Glomerular endothelial cell (primary cell): ENCODE measurements at regions not wholly inside any gene's neighbourhood (a gene's known extent, or its start where the extent isn't known, plus 50 kb on each side); places are given as distances from the start of the nearest gene placed in this dataset.
"Not testable (repeated sequence)": the region's sequence is repeated elsewhere in the genome, so short reads cannot be mapped to it uniquely, and the experiment has no call there.

Experiments used
- DNase-seq: peaks from one replicate; pipeline ENCODE4 v3.0.0-alpha.2; 2011; ENCODE audit warnings: low read depth, low spot score; ENCODE audit errors: extremely low read depth

DNA sequence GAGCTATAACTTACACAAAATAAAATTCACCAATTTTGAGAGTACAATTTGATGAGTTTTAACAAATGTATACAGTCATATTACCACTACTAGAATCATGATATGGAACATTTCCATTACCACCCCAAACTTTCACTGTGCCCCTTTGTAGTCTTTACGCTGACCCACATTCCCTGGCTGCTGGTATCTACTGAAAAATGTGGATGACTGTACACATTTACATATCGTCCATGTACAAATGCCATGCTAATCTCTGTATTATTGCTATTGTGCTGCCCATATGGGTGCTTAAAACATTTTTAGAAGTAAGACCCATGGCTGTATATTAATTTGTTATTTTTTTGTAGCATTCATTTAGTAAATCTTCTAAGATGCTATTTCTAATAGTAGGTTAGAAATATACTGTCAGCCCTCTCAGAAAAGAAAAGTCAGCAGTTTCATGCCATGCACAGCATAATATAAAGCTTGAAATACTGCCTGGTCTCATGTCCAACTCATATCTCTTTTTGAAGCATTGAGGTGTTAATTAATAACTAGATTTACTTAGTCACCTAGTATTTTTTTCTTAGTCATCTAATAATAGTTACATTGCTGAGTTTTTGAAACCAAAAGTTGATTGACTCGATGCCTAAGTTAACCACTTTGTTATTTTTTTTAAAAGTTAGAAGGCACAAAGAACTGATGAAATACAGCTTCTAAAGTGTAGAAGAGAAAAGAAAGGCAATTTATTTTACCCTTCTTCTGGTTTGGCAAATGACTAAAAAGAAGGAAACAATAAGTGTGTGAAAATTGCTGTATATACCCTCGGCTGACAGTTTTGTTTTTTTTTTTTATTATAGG is 188.3 kb upstream of the MEF2C start:
- DNase-seq, result no peak

DNA sequence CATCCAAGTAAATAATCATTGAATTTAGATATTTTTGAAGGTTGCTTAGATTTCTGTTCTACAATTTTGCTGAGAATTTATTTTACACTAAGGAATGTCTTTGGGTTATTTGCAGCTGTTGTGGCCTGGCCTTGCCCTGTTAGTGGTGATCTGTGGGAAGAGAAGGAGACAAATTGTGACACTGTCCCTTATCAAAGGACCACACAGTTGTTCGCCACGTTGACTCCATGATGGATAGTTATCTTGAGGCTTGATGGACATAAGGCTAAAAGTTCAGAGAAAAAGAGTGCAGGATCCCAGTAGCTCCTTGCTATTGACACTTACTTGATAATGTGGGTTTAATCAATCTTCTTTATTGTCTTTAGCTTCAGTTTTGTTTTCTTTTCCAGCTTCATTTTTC is 186.6 kb upstream of the MEF2C start:
- no peak for DNase-seq

DNA sequence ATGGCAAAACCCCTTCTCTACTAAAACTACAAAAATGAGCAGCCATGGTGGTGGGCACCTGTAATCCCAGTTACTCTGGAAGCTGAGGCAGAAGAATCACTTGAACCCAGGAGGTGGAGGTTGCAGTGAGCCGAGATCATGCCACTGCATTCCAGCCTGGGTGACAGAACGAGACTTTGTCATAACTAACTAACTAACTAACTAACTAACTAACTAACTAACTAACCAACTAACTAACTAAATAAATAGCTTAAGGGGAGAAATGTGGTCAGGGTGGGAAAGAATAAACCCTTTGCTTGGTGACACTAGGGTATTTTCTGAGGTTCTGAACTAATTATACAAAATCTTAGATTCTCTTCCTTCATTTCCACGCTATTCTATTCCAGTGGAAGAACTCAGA is 184.4 kb upstream of the MEF2C start:
- DNase-seq, result no peak

DNA sequence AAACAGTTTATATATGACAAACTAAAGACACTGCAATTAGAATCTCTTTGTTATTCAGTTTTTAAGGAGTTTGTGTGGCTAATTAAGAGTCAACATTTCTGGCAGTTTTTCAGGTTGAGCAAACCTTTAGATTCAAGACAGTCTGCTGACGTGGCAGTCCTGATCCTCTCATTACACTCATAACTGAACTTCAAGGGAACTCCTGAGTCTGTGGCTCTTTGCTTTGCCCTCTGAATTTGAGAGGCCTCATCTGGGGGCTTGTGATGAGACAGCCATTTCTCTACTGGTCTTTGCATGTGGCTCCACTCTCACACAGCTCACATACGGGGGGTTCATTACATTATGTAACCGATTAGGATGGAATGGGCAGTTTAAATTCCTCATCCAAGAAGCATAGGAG is 182.9 kb upstream of the MEF2C start:
- DNase-seq, result no peak

DNA sequence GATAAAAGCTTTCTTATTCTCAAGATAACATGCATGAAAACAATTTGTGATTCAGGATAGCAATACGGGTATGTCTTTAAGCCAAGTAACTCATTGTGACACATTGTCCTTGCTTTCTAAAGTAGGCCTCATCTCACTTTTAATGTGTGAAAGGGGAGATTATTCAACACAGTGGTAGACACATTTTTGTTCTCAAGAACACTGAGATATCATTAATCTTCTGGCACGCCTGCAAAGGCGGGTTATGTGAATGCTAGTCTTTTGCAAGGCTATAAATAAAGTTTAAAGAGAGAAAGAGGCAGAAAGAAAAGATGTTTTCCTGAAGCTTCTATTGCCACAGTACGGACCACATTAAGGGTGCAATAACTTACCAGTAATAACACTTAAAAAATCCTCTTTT is 181.8 kb upstream of the MEF2C start:
- DNase-seq, result no peak

DNA sequence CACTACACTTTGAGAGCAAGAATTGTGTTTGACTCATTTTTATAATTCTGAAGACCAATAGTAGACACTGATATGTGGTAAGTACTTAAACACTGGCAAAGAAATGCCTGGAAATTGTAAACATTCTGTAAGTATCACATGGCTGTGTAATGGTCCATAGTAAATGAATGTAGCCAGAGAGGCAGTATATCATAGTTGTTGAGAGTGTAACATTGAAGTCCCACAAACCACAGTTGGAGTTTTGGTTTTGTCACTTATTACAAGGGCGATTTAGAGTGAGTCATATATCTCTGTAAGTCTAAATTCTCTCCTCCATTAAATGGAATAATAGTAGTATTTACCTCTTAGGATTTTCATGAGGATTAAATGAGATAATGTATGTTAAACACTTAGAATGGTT is 181.1 kb upstream of the MEF2C start:
- DNase-seq, result no peak

DNA sequence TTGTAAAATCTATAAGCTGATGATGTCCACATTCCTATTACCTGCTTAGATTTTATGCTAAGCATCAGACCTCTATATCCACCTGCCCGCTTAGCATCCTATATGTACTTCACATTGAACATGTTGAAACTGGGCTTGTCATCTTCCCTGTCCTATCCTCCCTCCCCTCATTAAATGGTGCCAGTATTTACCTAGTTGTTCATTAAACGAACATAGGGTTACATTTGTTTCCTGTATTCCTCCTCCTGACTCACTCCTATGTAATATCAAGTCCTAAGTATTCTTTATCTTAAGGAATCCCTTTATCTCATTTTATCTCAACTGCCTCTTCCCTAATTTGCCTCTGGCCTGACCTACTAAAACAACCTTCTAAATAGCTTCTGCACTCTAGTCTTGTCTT is 177.8 kb upstream of the MEF2C start:
- no peak for DNase-seq

DNA sequence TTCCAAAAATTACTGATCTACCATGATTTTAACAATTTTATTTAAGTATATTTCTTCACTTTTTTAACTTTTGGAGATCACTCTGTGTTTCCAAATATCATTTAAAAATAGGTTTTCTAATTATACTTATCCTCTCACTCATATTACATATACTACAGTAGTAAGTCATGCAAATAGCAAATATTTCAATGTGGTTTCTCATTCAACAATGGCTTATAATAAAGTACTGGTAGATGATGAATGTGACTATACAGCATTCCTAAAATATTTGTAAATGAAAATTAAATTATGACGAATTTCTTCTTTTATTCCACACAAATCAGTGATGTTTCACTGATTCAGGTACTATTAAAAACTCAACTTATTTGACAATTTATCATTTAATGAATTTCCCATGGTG is 176.3 kb upstream of the MEF2C start:
- DNase-seq, result no peak

DNA sequence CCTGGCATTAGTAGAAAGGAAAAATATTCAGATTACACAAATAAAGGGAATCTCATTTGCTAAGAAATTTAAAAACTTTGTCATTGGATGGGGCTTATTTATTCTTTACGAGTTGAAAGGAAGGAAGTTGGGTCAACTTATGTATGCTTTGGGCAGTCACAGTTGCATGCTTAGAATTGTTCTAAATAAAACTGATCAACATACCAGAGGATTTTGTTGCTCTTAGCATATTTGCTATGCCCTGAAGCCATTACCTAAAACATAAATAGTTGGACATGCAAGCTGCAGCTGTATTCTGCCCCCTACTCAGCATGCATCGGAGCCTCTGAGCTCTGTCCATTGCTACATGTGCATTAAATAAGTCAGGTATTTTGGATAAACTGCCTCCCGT is 172.7 kb upstream of the MEF2C start:
- DNase-seq, result no peak

DNA sequence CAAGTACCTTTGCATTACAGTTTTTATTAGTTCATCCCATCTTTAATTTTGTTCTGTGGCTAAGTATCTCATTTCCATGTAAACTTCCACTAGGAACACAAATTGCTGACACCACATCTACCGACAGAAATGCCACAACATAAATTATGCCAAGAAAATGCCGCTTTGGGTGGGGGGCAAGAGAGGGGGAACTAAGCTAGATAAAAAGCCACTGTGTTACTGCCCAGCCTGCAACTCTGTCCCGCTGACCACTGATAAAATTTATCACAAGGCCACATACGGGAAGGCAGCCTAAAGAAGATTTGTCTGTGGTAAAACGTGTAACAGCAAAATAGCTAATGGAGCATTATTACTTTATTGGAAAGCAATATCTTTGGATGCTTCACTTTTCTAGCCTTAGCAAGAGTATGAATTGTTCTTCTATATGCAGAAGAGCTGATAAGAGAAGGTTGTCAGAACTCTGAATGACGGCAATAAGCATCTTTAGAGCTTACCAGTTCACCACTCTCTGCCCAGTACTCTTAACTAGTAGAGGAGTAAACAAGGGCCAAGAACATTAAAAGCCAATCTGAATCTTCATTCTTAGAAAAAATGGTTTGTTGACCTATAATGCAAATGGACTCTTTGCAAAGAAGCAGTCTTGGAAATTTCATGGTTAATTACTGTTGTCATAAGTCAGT is 172.2 kb upstream of the MEF2C start:
- no peak for DNase-seq

DNA sequence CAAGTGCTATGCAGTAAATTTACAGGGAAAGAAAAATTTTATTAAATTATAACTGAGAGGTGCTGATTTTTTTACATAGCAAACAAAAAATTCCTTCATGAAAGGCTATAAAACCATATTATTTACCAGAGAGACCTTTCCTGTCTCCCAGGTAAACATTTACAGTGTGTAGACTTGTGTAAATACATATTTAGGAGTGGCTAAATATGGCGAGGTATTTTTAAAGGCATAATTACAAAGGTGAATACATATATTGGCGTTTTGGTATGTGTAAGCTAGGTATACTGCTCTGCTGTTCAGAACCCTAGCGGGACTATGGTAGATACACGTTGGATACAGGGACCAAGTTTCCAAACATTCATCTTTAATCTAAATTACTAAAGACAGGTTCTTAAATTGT is 170.6 kb upstream of the MEF2C start:
- no peak for DNase-seq

DNA sequence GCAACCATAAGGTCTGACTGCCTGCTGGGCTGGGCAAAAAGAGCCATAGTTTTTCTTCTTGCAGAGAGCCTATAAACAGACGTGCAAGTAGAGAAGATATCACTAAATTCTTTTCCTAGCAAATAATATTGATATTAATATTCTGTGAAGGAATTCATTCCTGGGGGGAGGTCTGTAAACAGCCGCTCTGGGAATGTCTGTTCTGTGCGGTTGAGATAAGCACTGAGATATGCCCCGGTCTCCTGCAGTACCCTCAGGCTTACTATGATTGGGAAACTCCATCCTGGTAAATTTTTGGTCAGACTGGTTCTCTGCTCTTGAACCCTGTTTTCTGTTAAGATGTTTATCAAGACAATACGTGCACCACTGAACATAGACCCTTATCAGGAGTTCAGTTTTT is 167.1 kb upstream of the MEF2C start:
- not testable (repeated sequence) for DNase-seq

DNA sequence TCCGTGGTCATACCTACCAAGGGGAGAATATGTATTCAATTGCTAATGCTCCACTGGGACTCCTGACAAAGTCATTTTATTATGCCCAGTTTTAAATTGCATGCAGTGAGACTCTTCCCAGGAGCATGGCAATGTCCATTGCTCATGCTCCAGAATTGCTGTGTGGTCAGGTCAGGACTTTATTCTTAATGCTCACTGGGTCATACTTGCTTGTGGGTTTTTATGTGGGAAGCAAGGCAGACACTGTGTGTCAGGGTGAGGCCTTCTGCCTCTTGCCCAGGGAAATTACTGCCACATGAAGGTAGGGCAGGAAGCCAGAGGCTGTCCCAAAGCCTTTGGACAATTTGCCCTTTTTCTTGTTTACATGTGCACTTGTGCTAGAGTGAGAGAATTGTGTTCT is 164.6 kb upstream of the MEF2C start:
- DNase-seq, result no peak

DNA sequence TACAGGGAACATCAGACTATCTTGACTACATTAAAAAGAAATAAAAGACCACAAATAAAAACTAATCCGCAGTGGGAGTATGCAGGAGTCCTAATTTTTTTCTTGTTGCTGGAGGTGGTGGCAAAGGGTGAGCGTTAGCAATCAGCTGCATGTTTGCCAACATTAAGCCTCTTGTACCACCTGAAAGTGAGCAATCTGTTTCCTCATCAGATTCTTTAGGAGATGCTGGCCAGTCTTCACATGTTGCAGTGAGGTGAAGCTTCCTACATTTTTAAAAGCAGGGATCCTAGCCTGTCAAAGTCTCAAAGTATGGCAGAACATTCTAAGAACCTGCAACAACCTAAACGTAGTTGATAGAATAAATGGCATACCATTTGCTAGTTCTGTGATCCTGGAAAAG is 162.2 kb upstream of the MEF2C start:
- DNase-seq, result no peak

DNA sequence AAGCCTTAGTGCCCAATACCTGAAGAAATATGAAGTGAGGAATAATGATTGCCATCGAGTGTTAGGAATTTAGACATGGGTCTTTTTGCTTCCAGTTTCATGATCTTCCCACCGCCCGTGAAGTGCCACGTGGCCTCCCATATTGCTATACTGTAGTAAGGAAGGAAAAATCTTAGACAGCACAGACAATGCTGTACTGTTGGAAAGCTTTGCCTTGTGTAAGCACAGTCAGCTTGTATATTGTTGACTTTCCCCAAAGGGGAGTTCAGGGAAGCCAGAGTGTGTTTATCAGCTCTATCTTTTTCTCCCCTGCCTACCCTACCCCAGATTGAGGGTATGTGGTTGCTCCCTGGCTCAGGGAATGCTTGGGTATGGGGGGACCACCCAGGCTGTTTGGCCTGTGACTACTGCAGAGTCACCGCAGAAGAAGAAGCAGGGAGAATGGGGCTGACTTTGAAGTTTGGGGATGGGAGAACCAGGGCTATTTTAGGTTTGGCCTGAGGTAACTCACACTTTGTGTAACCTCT is 161.8 kb upstream of the MEF2C start:
- no peak for DNase-seq

DNA sequence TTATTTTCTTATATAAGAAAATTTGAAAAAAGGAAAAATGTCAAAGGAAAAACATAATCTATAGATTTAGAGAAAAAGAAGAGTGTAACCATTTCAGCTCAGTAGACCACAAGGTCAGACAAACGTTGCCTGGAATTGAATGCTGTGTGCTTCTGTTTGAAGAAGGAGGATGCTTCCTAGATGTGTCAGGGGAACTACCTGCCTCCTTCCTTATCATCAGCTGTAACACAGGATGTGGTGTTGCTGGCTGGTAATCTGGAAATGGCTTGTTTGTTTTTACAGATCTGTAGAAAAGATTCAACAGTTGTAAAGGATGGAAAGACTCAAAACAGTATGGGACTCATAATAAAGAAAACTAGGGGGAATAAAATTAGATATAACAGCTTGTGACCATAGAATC is 160.7 kb upstream of the MEF2C start:
- DNase-seq, result no peak

DNA sequence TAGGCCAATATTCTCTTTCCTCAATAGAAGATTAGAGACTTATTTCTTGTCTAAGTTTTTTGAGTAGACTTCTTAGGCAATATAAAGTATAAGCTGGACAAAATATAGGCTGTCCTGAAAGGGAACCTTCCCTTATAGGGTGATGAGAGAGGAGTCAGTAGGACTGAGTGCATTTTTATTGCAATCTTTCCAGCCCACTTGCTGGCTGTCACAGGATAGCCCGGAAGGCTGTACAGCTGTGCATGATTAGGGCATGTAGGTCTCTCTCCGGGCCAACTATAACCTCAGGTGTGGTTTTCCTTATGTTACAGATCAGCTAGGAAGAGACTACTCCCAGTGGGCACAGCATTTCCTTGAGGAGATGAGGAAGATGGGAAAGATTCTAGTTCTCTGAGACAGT is 159.8 kb upstream of the MEF2C start:
- DNase-seq, result no peak

DNA sequence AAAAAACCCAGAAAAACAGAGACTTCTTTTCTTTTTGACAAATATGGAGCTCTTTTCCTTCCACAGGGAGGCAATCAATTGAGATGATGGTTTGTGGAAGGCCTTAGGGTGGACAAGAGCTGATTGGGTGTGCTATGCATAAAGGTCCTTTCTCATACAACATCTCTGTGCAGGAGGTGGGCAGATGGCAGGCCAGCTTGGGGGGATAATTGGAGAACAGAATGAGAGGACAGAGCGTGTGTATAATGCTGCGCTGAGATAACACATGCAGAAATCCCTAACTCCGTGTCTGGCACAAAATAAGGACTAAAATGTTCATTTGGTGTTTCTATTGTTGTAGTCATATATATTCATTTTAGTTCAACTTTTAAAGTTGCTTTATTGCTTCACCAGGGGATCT is 159.0 kb upstream of the MEF2C start:
- DNase-seq, result no peak

DNA sequence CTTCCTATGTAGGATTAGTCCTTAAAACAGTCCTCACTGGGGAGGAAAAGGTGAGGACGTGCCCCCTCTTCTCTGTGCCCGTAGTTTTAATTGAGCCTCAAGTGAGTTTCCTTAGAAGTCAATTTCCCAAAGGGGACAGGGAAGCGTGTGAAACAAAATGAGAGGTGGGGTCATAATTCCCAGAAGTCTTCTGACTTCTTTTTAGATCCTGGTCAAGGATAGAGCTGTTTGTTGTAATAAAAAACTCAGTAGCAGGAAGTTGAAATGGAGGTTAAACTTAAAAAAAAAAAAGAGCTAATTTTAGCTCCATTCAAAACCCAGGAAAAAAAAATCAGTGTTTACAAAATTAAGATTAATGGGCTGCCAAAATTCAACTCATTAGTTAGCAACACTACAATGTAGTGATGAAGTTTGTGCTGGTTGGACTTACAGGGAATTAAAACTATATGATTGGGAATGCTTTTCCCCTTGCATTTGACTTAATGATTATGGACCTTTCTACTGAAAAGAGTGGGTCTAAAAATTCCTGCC is 158.3 kb upstream of the MEF2C start:
- DNase-seq, result no peak

DNA sequence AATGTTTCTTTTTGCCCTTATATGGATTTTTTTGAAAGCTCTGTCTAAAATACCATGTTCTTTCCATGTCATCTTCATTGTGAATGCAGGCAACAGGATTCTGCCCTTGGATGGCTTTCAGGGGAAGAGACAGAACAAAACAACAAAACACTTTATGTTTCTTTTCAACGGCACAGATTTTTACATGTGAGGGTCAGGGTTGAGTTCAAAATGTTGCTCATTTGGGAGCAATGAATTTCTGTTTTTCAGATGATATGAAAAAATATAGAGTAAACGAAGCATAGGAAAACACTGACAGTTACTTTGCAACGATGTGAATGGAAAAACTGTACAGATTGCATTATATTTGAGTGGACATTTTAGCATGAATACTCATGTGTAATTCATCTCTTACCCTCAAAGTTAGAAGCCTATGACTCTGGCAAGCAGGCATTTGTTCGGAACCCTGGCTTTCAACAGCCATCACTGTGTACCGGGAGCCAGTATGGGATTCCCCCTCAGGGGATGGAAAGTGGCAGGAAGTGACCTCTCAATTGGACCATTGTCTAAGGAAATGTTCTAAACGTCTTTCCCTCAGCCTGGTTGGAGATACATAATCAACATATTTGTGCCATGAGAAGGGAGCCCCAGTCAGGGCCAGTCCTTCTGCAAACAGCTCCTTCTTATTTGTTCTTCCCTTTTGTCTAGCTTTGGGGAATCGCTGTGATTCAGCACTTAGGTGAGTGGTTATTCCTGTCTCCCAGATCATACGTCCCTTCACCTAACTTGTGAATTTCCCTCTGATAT is 153.9 kb upstream of the MEF2C start:
- no peak for DNase-seq

DNA sequence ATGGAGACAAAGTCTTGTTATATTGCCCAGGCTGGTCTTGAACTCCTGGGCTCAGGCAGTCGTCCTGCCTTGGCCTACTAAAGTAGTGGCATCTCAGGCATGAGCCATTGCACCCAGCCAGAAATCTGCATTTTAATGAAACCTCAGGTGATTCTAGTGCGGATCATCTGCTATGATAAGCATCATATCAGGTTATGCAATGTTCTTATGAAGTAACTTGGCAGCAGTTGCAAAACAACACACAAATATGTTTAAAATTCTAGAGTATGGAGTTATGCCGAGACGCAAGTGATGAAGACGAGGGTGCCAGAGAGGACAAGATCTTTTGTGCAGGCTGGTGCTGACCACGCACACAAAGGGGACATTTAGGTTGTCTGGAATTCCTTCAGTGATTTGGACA is 153.2 kb upstream of the MEF2C start:
- DNase-seq, result no peak
